Neural progenitor cell (in vitro differentiated cells): ENCODE measurements at regions not wholly inside any gene's neighbourhood (a gene's known extent, or its start where the extent isn't known, plus 50 kb on each side); places are given as distances from the start of the nearest gene placed in this dataset.

Source experiments
- DNase-seq: peaks from one replicate; pipeline ENCODE4 v3.0.0-alpha.2; 2016; ENCODE audit warnings: low spot score
- H2AFZ ChIP-seq: fragments of 200-600 bp; sonication (generic); replicated peaks from 2 replicates; pipeline ENCODE4 v1.6.1; 2016; ENCODE audit warnings: antibody characterized with exemption
- H3F3A ChIP-seq: fragments of 200-600 bp; sonication (generic); 2 replicates; pipeline ENCODE4 v1.6.1; 2016; ENCODE audit warnings: antibody characterized with exemption, low read depth
- H3K27ac ChIP-seq: fragments of 200-600 bp; sonication (generic); 2 replicates; pipeline ENCODE4 v1.5.1; 2016; ENCODE audit warnings: mild to moderate bottlenecking
- H3K27me3 ChIP-seq: fragments of 200-600 bp; sonication (generic); 2 replicates; pipeline ENCODE4 v1.6.1; 2016; ENCODE audit warnings: mild to moderate bottlenecking, moderate library complexity
- H3K36me3 ChIP-seq: fragments of 200-600 bp; sonication (generic); 2 replicates; pipeline ENCODE4 v1.5.1; 2016
- H3K4me1 ChIP-seq: fragments of 200-600 bp; sonication (generic); 2 replicates; pipeline ENCODE4 v1.6.1; 2016; ENCODE audit warnings: mixed run types
- H3K4me2 ChIP-seq: fragments of 200-600 bp; sonication (generic); 2 replicates; pipeline ENCODE4 v1.6.1; 2016
- H3K4me3 ChIP-seq: fragments of 200-600 bp; sonication (generic); 2 replicates; pipeline ENCODE4 v1.5.1; 2016
- H3K79me2 ChIP-seq: fragments of 200-600 bp; sonication (generic); 2 replicates; pipeline ENCODE4 v1.6.1; 2016; ENCODE audit warnings: low read depth
- H3K9ac ChIP-seq: fragments of 200-600 bp; sonication (generic); 2 replicates; pipeline ENCODE4 v1.6.1; 2016
- H3K9me3 ChIP-seq: fragments of 200-600 bp; sonication (generic); 2 replicates; pipeline ENCODE4 v1.5.1; 2016; ENCODE audit warnings: low read depth
- H4K20me1 ChIP-seq: fragments of 200-600 bp; sonication (generic); 2 replicates; pipeline ENCODE4 v1.6.1; 2016; ENCODE audit warnings: low read depth
- H3K27ac Mint-ChIP-seq: 3 replicates; pipeline ENCODE4 v1.8.0; 2021; ENCODE audit warnings: mixed read lengths
- H3K27me3 Mint-ChIP-seq: 2 replicates; pipeline ENCODE4 v1.8.0; 2022; ENCODE audit warnings: low read depth, mild to moderate bottlenecking, inconsistent platforms, moderate library complexity, mixed read lengths; ENCODE audit not compliant: insufficient read depth
- H3K36me3 Mint-ChIP-seq: 3 replicates; pipeline ENCODE4 v1.8.0; 2021; ENCODE audit warnings: mixed read lengths
- H3K4me1 Mint-ChIP-seq: 3 replicates; pipeline ENCODE4 v1.8.0; 2021; ENCODE audit warnings: mixed read lengths
- H3K4me3 Mint-ChIP-seq: 3 replicates; pipeline ENCODE4 v1.8.0; 2021; ENCODE audit warnings: mild to moderate bottlenecking, moderate library complexity, mixed read lengths
- H3K9me3 Mint-ChIP-seq: 3 replicates; pipeline ENCODE4 v1.8.0; 2020; ENCODE audit warnings: mixed read lengths
- CTCF ChIP-seq: fragments of 200-600 bp; sonication (generic); IDR thresholded peaks from 2 replicates; pipeline ENCODE4 v1.5.1; 2017; ENCODE audit warnings: antibody characterized with exemption, mild to moderate bottlenecking
- EZH2 ChIP-seq: fragments of 200-600 bp; sonication (generic); IDR thresholded peaks from 2 replicates; pipeline ENCODE4 v1.6.1; 2017; ENCODE audit warnings: antibody characterized with exemption, mild to moderate bottlenecking, moderate library complexity
- EZH2phosphoT487 ChIP-seq: fragments of 200-600 bp; sonication (generic); IDR thresholded peaks from 2 replicates; pipeline ENCODE4 v1.6.1; 2017; ENCODE audit warnings: antibody characterized with exemption

DNA sequence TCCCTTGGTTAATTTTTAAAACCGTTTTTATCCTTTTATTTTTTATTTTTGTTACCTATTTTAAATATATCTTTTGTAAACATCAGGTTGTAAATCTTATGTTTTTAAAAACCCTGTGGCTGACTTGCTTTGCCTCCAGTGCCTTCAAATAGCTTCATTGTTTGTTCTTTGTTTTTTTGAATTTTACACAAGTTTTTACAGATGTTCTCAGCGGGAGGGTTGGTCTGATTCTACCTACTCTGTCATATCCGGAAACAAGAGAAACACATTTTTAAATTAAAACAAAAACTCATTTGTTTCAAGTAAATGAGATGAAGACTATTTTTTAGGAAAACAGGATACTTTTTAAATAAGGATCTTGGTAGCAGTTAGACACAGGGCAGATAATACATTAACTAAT, 129.0 kb upstream of the THRB start:
- no peak overlapping the region for H3K27ac Mint-ChIP-seq
- no peak overlapping the region for H3K4me3 ChIP-seq

GRCh38 chr3:24624938-24625681, 130.5 kb upstream of the THRB start:
- Mint-ChIP-seq H3K9me3 (peaks cover 11% of the 10 kb centered on the region), H3K27me3 (no peaks in the 10 kb centered on the region), H3K4me3 (no peak overlapping the region), H3K36me3 (no peaks in the 10 kb centered on the region), H3K27ac (no peak overlapping the region), H3K4me1 (peaks cover 9% of the 10 kb centered on the region)
- Histone ChIP-seq H3K4me1 (no peaks in the 10 kb centered on the region), H3K79me2 (no peaks in the 10 kb centered on the region), H3K27me3 (no peaks in the 10 kb centered on the region), H2AFZ (no peak overlapping the region), H3K27ac (no peak overlapping the region), H3K9me3 (no peaks in the 10 kb centered on the region), H3K4me2 (no peak overlapping the region), H4K20me1 (no peaks in the 10 kb centered on the region), H3K4me3 (no peak overlapping the region), H3K9ac (no peak overlapping the region), H3F3A (no peaks in the 10 kb centered on the region), H3K36me3 (no peaks in the 10 kb centered on the region)
- DNase-seq: no peak
- no peak for TF ChIP-seq CTCF
- no peak for TF ChIP-seq EZH2
- no peak for TF ChIP-seq EZH2phosphoT487

More for the DNA sequence above, 129.0 kb upstream of the THRB start:
- TF ChIP-seq EZH2phosphoT487: no peak
- no peak for TF ChIP-seq EZH2
- TF ChIP-seq CTCF: no peak
- no peaks in the 10 kb centered on the region for H3K27me3 Mint-ChIP-seq
- Histone ChIP-seq H3K4me2 (no peak overlapping the region), H3K27me3 (no peaks in the 10 kb centered on the region), H3K36me3 (no peaks in the 10 kb centered on the region), H3K79me2 (no peaks in the 10 kb centered on the region), H3F3A (no peaks in the 10 kb centered on the region), H3K9me3 (no peaks in the 10 kb centered on the region), H3K9ac (no peak overlapping the region), H4K20me1 (no peaks in the 10 kb centered on the region), H3K27ac (no peak overlapping the region), H3K4me1 (no peaks in the 10 kb centered on the region), H2AFZ (no peak overlapping the region)
- H3K4me1 Mint-ChIP-seq: peaks cover 9% of the 10 kb centered on the region
- peaks cover 11% of the 10 kb centered on the region for H3K9me3 Mint-ChIP-seq
- DNase-seq: no peak
- no peak overlapping the region for H3K4me3 Mint-ChIP-seq
- H3K36me3 Mint-ChIP-seq: no peaks in the 10 kb centered on the region

DNA sequence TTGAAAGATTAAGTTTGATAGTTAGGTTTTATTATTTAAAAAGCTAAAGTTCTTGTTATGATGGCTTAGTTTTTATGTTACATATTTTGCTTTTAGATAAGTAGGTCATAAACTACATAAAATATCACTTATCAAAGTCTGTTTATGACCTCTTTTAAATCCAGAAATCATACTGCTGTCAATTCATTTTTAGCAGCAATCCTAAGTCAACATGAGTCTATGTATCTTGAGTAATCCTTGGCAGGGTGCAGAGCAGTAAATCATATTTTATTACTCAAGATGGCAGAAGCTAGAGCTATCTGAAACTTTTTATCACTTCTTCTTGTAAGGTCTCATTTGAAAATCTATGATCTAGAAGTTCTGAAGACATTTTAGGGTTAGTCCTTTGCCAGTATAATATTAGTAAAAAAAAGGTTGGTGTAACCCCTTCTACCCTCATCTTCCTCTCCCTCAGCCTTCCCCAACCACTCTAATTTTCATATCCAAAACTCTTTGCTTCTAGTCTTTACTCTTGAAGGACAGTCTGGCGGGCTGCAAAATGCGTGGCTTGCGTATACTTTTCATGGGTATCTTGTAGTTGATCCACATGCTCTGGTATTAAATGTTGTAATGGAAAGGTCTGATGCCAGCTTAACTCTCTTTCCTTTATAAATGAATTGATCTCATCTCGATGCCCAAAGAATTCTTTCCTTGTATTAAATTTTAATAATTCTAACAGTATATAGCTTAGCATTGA, 134.0 kb upstream of the THRB start:
- Mint-ChIP-seq H3K27me3 (no peaks in the 10 kb centered on the region), H3K4me3 (no peak overlapping the region), H3K9me3 (peaks cover 11% of the 10 kb centered on the region), H3K36me3 (no peaks in the 10 kb centered on the region), H3K27ac (no peak overlapping the region), H3K4me1 (peaks cover 9% of the 10 kb centered on the region)
- Histone ChIP-seq H4K20me1 (no peaks in the 10 kb centered on the region), H3K9ac (no peak overlapping the region), H3K4me1 (no peaks in the 10 kb centered on the region), H3K27me3 (no peaks in the 10 kb centered on the region), H3K9me3 (no peaks in the 10 kb centered on the region), H3K4me2 (no peak overlapping the region), H2AFZ (no peak overlapping the region), H3K27ac (no peak overlapping the region), H3K36me3 (no peaks in the 10 kb centered on the region), H3K79me2 (no peaks in the 10 kb centered on the region), H3F3A (no peaks in the 10 kb centered on the region), H3K4me3 (no peak overlapping the region)
- TF ChIP-seq EZH2: no peak
- TF ChIP-seq EZH2phosphoT487: no peak
- no peak for TF ChIP-seq CTCF
- DNase-seq: no peak
